Neural progenitor cell (in vitro differentiated cells): ENCODE measurements at regions not wholly inside any gene's neighbourhood (a gene's known extent, or its start where the extent isn't known, plus 50 kb on each side); places are given as distances from the start of the nearest gene placed in this dataset.
A peak's percentile ranks its signal among the peaks of the same experiment; 100 is the strongest.

Experiments
- DNase-seq: peaks from one replicate; pipeline ENCODE4 v3.0.0-alpha.2; 2016; ENCODE audit warnings: low spot score
- H2AFZ ChIP-seq: fragments of 200-600 bp; sonication (generic); replicated peaks from 2 replicates; pipeline ENCODE4 v1.6.1; 2016; ENCODE audit warnings: antibody characterized with exemption
- H3F3A ChIP-seq: fragments of 200-600 bp; sonication (generic); 2 replicates; pipeline ENCODE4 v1.6.1; 2016; ENCODE audit warnings: antibody characterized with exemption, low read depth
- H3K27ac ChIP-seq: fragments of 200-600 bp; sonication (generic); 2 replicates; pipeline ENCODE4 v1.5.1; 2016; ENCODE audit warnings: mild to moderate bottlenecking
- H3K27me3 ChIP-seq: fragments of 200-600 bp; sonication (generic); 2 replicates; pipeline ENCODE4 v1.6.1; 2016; ENCODE audit warnings: mild to moderate bottlenecking, moderate library complexity
- H3K36me3 ChIP-seq: fragments of 200-600 bp; sonication (generic); 2 replicates; pipeline ENCODE4 v1.5.1; 2016
- H3K4me1 ChIP-seq: fragments of 200-600 bp; sonication (generic); 2 replicates; pipeline ENCODE4 v1.6.1; 2016; ENCODE audit warnings: mixed run types
- H3K4me2 ChIP-seq: fragments of 200-600 bp; sonication (generic); 2 replicates; pipeline ENCODE4 v1.6.1; 2016
- H3K4me3 ChIP-seq: fragments of 200-600 bp; sonication (generic); 2 replicates; pipeline ENCODE4 v1.5.1; 2016
- H3K79me2 ChIP-seq: fragments of 200-600 bp; sonication (generic); 2 replicates; pipeline ENCODE4 v1.6.1; 2016; ENCODE audit warnings: low read depth
- H3K9ac ChIP-seq: fragments of 200-600 bp; sonication (generic); 2 replicates; pipeline ENCODE4 v1.6.1; 2016
- H3K9me3 ChIP-seq: fragments of 200-600 bp; sonication (generic); 2 replicates; pipeline ENCODE4 v1.5.1; 2016; ENCODE audit warnings: low read depth
- H4K20me1 ChIP-seq: fragments of 200-600 bp; sonication (generic); 2 replicates; pipeline ENCODE4 v1.6.1; 2016; ENCODE audit warnings: low read depth
- H3K27ac Mint-ChIP-seq: 3 replicates; pipeline ENCODE4 v1.8.0; 2021; ENCODE audit warnings: mixed read lengths
- H3K27me3 Mint-ChIP-seq: 2 replicates; pipeline ENCODE4 v1.8.0; 2022; ENCODE audit warnings: low read depth, mild to moderate bottlenecking, inconsistent platforms, moderate library complexity, mixed read lengths; ENCODE audit not compliant: insufficient read depth
- H3K36me3 Mint-ChIP-seq: 3 replicates; pipeline ENCODE4 v1.8.0; 2021; ENCODE audit warnings: mixed read lengths
- H3K4me1 Mint-ChIP-seq: 3 replicates; pipeline ENCODE4 v1.8.0; 2021; ENCODE audit warnings: mixed read lengths
- H3K4me3 Mint-ChIP-seq: 3 replicates; pipeline ENCODE4 v1.8.0; 2021; ENCODE audit warnings: mild to moderate bottlenecking, moderate library complexity, mixed read lengths
- H3K9me3 Mint-ChIP-seq: 3 replicates; pipeline ENCODE4 v1.8.0; 2020; ENCODE audit warnings: mixed read lengths
- EZH2 ChIP-seq: fragments of 200-600 bp; sonication (generic); IDR thresholded peaks from 2 replicates; pipeline ENCODE4 v1.6.1; 2017; ENCODE audit warnings: antibody characterized with exemption, mild to moderate bottlenecking, moderate library complexity
- EZH2phosphoT487 ChIP-seq: fragments of 200-600 bp; sonication (generic); IDR thresholded peaks from 2 replicates; pipeline ENCODE4 v1.6.1; 2017; ENCODE audit warnings: antibody characterized with exemption
- TF ChIP-seq, protein P1 (sequence below): fragments of 200-600 bp; sonication (generic); IDR thresholded peaks from 2 replicates; pipeline ENCODE4 v1.5.1; 2017; ENCODE audit warnings: antibody characterized with exemption, mild to moderate bottlenecking

GRCh38 chr4:179855469-179855868 is 2387.7 kb upstream of the TENM3 start:
- Histone ChIP-seq H3K9me3 (no peaks in the 10 kb centered on the region), H3K4me2 (no peak overlapping the region), H3K27me3 (no peaks in the 10 kb centered on the region), H3K79me2 (no peaks in the 10 kb centered on the region), H3K4me1 (no peaks in the 10 kb centered on the region), H3K27ac (no peak overlapping the region), H2AFZ (no peak overlapping the region), H3K9ac (no peak overlapping the region), H3F3A (no peaks in the 10 kb centered on the region), H3K4me3 (no peak overlapping the region), H3K36me3 (no peaks in the 10 kb centered on the region), H4K20me1 (no peaks in the 10 kb centered on the region)
- H3K27me3 Mint-ChIP-seq: no peaks in the 10 kb centered on the region
- no peaks in the 10 kb centered on the region for H3K9me3 Mint-ChIP-seq
- H3K4me3 Mint-ChIP-seq: no peak overlapping the region
- H3K4me1 Mint-ChIP-seq: no peaks in the 10 kb centered on the region
- no peak for DNase-seq
- H3K36me3 Mint-ChIP-seq: no peaks in the 10 kb centered on the region
- no peak overlapping the region for H3K27ac Mint-ChIP-seq
- TF ChIP-seq EZH2phosphoT487 (no peak), EZH2 (no peak)
- TF ChIP-seq, protein P1, sequence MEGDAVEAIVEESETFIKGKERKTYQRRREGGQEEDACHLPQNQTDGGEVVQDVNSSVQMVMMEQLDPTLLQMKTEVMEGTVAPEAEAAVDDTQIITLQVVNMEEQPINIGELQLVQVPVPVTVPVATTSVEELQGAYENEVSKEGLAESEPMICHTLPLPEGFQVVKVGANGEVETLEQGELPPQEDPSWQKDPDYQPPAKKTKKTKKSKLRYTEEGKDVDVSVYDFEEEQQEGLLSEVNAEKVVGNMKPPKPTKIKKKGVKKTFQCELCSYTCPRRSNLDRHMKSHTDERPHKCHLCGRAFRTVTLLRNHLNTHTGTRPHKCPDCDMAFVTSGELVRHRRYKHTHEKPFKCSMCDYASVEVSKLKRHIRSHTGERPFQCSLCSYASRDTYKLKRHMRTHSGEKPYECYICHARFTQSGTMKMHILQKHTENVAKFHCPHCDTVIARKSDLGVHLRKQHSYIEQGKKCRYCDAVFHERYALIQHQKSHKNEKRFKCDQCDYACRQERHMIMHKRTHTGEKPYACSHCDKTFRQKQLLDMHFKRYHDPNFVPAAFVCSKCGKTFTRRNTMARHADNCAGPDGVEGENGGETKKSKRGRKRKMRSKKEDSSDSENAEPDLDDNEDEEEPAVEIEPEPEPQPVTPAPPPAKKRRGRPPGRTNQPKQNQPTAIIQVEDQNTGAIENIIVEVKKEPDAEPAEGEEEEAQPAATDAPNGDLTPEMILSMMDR: no peak

GRCh38 chr4:179858221-179858620 is 2385.0 kb upstream of the TENM3 start:
- Mint-ChIP-seq H3K36me3 (no peaks in the 10 kb centered on the region), H3K4me1 (no peaks in the 10 kb centered on the region), H3K27me3 (no peaks in the 10 kb centered on the region), H3K9me3 (no peaks in the 10 kb centered on the region), H3K4me3 (no peak overlapping the region), H3K27ac (no peak overlapping the region)
- DNase-seq: no peak
- H3K4me2 ChIP-seq: no peak overlapping the region
- H3K9ac ChIP-seq: no peak overlapping the region
- H3K4me1 ChIP-seq: no peaks in the 10 kb centered on the region
- no peak overlapping the region for H3K4me3 ChIP-seq
- no peak for TF ChIP-seq EZH2phosphoT487
- TF ChIP-seq, protein P1: no peak
- no peak for TF ChIP-seq EZH2
- no peaks in the 10 kb centered on the region for H3K36me3 ChIP-seq
- H4K20me1 ChIP-seq: no peaks in the 10 kb centered on the region
- no peak overlapping the region for H2AFZ ChIP-seq
- no peaks in the 10 kb centered on the region for H3K9me3 ChIP-seq
- no peaks in the 10 kb centered on the region for H3F3A ChIP-seq
- no peak overlapping the region for H3K27ac ChIP-seq
- no peaks in the 10 kb centered on the region for H3K79me2 ChIP-seq
- H3K27me3 ChIP-seq: no peaks in the 10 kb centered on the region

DNA sequence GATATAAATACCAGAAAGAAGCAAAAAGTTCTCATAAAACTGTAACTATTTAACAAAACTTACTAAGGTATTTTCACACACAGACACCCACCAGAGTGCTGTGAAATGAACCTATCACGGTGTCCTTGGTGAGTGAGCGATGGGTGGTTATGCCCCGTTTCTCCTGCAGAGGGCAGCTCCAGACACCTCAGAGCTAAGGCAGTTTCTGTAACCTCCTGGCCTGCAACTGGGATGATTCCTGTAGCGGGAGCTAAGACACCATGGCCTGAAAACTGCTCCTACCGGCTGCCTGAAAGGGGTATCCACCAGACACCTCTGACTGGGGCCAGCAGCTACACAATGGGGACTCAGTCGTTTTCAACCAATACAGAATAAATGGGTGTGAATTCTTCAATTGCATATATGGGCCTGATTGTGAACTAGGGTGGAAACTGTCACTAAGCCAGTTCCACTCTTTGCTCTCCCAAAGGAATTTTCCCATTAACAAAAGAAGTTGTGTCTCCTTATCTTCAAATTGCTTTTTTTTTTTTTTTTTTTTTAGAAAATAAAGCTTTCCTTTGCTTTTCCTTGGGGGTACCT is 2375.8 kb upstream of the TENM3 start:
- Histone ChIP-seq H3K27me3 (no peaks in the 10 kb centered on the region), H3K9ac (no peak overlapping the region), H3K27ac (no peak overlapping the region), H3K4me1 (no peaks in the 10 kb centered on the region), H3K4me2 (no peak overlapping the region), H4K20me1 (no peaks in the 10 kb centered on the region), H3K36me3 (no peaks in the 10 kb centered on the region), H3F3A (no peaks in the 10 kb centered on the region), H3K9me3 (no peaks in the 10 kb centered on the region), H3K4me3 (no peak overlapping the region), H3K79me2 (no peaks in the 10 kb centered on the region), H2AFZ (no peak overlapping the region)
- DNase-seq: peak; percentile 84
- Mint-ChIP-seq H3K27me3 (peaks cover 2% of the 10 kb centered on the region), H3K4me1 (no peaks in the 10 kb centered on the region), H3K36me3 (no peaks in the 10 kb centered on the region), H3K27ac (no peak overlapping the region), H3K4me3 (no peak overlapping the region), H3K9me3 (no peaks in the 10 kb centered on the region)
- no peak for TF ChIP-seq EZH2
- TF ChIP-seq, protein P1: peak; percentile 81
